HEK293 (cell line): ENCODE measurements at regions not wholly inside any gene's neighbourhood (a gene's known extent, or its start where the extent isn't known, plus 50 kb on each side); places are given as distances from the start of the nearest gene placed in this dataset.

Experiments
- CTCF ChIA-PET: fragments of 350-600 bp; formaldehyde crosslinking; extraction: SDS; loops from one replicate; lab custom pipeline; 2021; ENCODE audit warnings: antibody characterized with exemption; lab: Yijun Ruan, JAX
- POLR2A ChIA-PET: fragments of 300-600 bp; formaldehyde crosslinking; extraction: SDS; loops from one replicate; lab custom pipeline; 2020; ENCODE audit warnings: antibody characterized with exemption, inconsistent platforms; lab: Yijun Ruan, JAX
- H3K27ac ChIP-seq: fragments of 200-500 bp; sonication (Bioruptor generic); 2 replicates; pipeline ENCODE4 v1.5.1; 2014; ENCODE audit warnings: low read depth, low read length, control low read depth, inconsistent platforms; ENCODE audit errors: extremely low read depth
- H3K36me3 ChIP-seq, 2 experiments: fragments of 200-500 bp in 1 of 2; sonication (Bioruptor generic) in 1 of 2; 1 replicate in 1 of 2; 2 replicates in 1 of 2; pipeline ENCODE4 v1.5.1; 2014 to 2017; ENCODE audit warnings: inconsistent platforms in 2 of 2, low read length in 2 of 2; ENCODE audit not compliant: control insufficient read depth in 2 of 2, insufficient read depth in 1 of 2
- H3K4me1 ChIP-seq: fragments of 200-500 bp; sonication (Bioruptor generic); 2 replicates; pipeline ENCODE4 v1.5.1; 2014; ENCODE audit warnings: mild to moderate bottlenecking, low read length, inconsistent platforms; ENCODE audit not compliant: control insufficient read depth, insufficient read depth
- H3K4me3 ChIP-seq: 2 replicates; pipeline ENCODE4 v1.5.1; 2011; ENCODE audit warnings: low read depth, mild to moderate bottlenecking, control low read depth, low read length, moderate library complexity
- H3K9me3 ChIP-seq: fragments of 200-500 bp; sonication (Bioruptor generic); 2 replicates; pipeline ENCODE4 v1.5.1; 2014; ENCODE audit warnings: low read depth, low read length, inconsistent platforms; ENCODE audit not compliant: control insufficient read depth, insufficient read depth
- INSM2 ChIP-seq: fragments of 450-650 bp; formaldehyde crosslinking; IDR thresholded peaks from 2 replicates; pipeline ENCODE4 v1.5.1; 2016; ENCODE audit warnings: missing biosample characterization, missing genetic modification characterization
- KLF8 ChIP-seq: fragments of 450-650 bp; formaldehyde crosslinking; IDR thresholded peaks from 2 replicates; pipeline ENCODE4 v1.5.1; 2016; ENCODE audit warnings: missing biosample characterization, missing genetic modification characterization
- MEIS1 ChIP-seq: sonication (generic); formaldehyde crosslinking; IDR thresholded peaks from 2 replicates; pipeline ENCODE4 v1.8.1; 2022; ENCODE audit warnings: missing genetic modification reagents, mild to moderate bottlenecking, borderline replicate concordance
- SCRT1 ChIP-seq: fragments of 450-650 bp; formaldehyde crosslinking; IDR thresholded peaks from 2 replicates; pipeline ENCODE4 v1.5.1; 2016; ENCODE audit warnings: missing biosample characterization, missing genetic modification characterization, borderline replicate concordance
- YY2 ChIP-seq: fragments of 450-650 bp; formaldehyde crosslinking; IDR thresholded peaks from 2 replicates; pipeline ENCODE4 v1.5.1; 2016; ENCODE audit warnings: missing biosample characterization, missing genetic modification characterization
- ZBTB6 ChIP-seq: fragments of 450-650 bp; formaldehyde crosslinking; IDR thresholded peaks from 2 replicates; pipeline ENCODE4 v1.5.1; 2017; ENCODE audit warnings: missing biosample characterization, missing genetic modification characterization
- ZBTB7A ChIP-seq: fragments of 450-650 bp; formaldehyde crosslinking; IDR thresholded peaks from 2 replicates; pipeline ENCODE4 v1.5.1; 2016; ENCODE audit warnings: low read depth, missing biosample characterization, missing genetic modification characterization
- ZIC2 ChIP-seq: fragments of 450-650 bp; formaldehyde crosslinking; IDR thresholded peaks from 2 replicates; pipeline ENCODE4 v1.5.1; 2016; ENCODE audit warnings: missing biosample characterization, missing genetic modification characterization
- ZNF112 ChIP-seq: fragments of 450-650 bp; formaldehyde crosslinking; IDR thresholded peaks from 2 replicates; pipeline ENCODE4 v1.5.0; 2017; ENCODE audit warnings: missing biosample characterization, missing genetic modification characterization
- ZNF146 ChIP-seq: fragments of 450-650 bp; formaldehyde crosslinking; IDR thresholded peaks from 2 replicates; pipeline ENCODE4 v1.5.1; 2016; ENCODE audit warnings: missing biosample characterization, missing genetic modification characterization
- ZNF175 ChIP-seq: fragments of 450-650 bp; formaldehyde crosslinking; IDR thresholded peaks from 2 replicates; pipeline ENCODE4 v1.5.1; 2016; ENCODE audit warnings: missing biosample characterization, missing genetic modification characterization
- ZNF2 ChIP-seq: fragments of 450-650 bp; formaldehyde crosslinking; IDR thresholded peaks from 2 replicates; pipeline ENCODE4 v1.5.1; 2016; ENCODE audit warnings: missing biosample characterization, missing genetic modification characterization
- ZNF266 ChIP-seq: fragments of 450-650 bp; formaldehyde crosslinking; IDR thresholded peaks from 2 replicates; pipeline ENCODE4 v1.5.1; 2016; ENCODE audit warnings: missing biosample characterization, missing genetic modification characterization, low read depth
- ZNF324 ChIP-seq: fragments of 450-650 bp; formaldehyde crosslinking; IDR thresholded peaks from 2 replicates; pipeline ENCODE4 v1.5.1; 2016; ENCODE audit warnings: missing biosample characterization, missing genetic modification characterization
- ZNF423 ChIP-seq: fragments of 450-650 bp; formaldehyde crosslinking; IDR thresholded peaks from 2 replicates; pipeline ENCODE4 v1.5.1; 2016; ENCODE audit warnings: missing biosample characterization, missing genetic modification characterization
- ZNF521 ChIP-seq: fragments of 450-650 bp; formaldehyde crosslinking; IDR thresholded peaks from 2 replicates; pipeline ENCODE4 v1.5.1; 2017; ENCODE audit warnings: missing biosample characterization, mild to moderate bottlenecking, missing genetic modification characterization
- ZNF621 ChIP-seq: fragments of 450-650 bp; formaldehyde crosslinking; IDR thresholded peaks from 2 replicates; pipeline ENCODE4 v1.5.1; 2017; ENCODE audit warnings: missing biosample characterization, missing genetic modification characterization
- ZNF660 ChIP-seq: fragments of 450-650 bp; IDR thresholded peaks from 2 replicates; pipeline ENCODE4 v1.5.1; 2018; ENCODE audit warnings: missing biosample characterization, mild to moderate bottlenecking, missing genetic modification characterization
- ZNF664 ChIP-seq: fragments of 450-650 bp; formaldehyde crosslinking; IDR thresholded peaks from 2 replicates; pipeline ENCODE4 v1.5.1; 2016; ENCODE audit warnings: missing biosample characterization, missing genetic modification characterization
- ZSCAN30 ChIP-seq: fragments of 450-650 bp; IDR thresholded peaks from 2 replicates; pipeline ENCODE4 v1.5.1; 2018; ENCODE audit warnings: missing biosample characterization, mild to moderate bottlenecking, missing genetic modification characterization, moderate library complexity
- TF ChIP-seq, protein P1 (sequence below): fragments of 450-650 bp; formaldehyde crosslinking; IDR thresholded peaks from 2 replicates; pipeline ENCODE4 v1.5.1; 2016; ENCODE audit warnings: missing biosample characterization, missing genetic modification characterization
- TF ChIP-seq, protein P2 (sequence below): IDR thresholded peaks from 2 replicates; pipeline ENCODE4 v1.6.1; 2011; ENCODE audit warnings: mild to moderate bottlenecking, low read depth, low read length, borderline replicate concordance
- TF ChIP-seq, protein P3 (sequence below): fragments of 450-650 bp; formaldehyde crosslinking; IDR thresholded peaks from 2 replicates; pipeline ENCODE4 v1.5.1; 2016; ENCODE audit warnings: missing biosample characterization, missing genetic modification characterization
- TF ChIP-seq, protein P4 (sequence below): fragments of 450-650 bp; formaldehyde crosslinking; IDR thresholded peaks from 2 replicates; pipeline ENCODE4 v1.5.1; 2016; ENCODE audit warnings: missing biosample characterization, missing genetic modification characterization

DNA sequence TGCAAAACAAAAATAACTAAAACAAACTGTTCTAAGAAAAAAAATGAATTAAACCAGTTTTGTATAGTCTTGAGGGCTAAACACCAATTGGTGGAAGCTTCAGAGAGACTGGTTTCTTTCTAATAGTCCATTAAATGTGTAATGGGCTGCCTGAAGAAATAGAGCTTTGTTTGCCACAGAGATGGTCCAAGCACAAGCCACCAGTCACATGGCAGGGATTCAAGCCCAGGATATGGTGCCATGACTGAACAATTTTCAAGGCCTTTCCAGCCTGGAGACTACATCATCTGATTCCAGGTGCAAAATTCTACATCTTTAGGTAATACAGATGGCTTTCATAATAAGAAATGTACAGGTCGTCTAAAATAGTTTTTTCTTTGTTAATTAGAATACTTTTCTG lies 355.3 kb downstream of the NR2F1-AS1 start:
- H3K9me3 ChIP-seq: no peaks in the 10 kb centered on the region
- CTCF ChIA-PET: interaction anchor here (0.5 kb wide), 1 partner anchor 357 kb away, joined by 4 read pairs; no protein-coding TSS in a partner anchor
- no peaks in the 10 kb centered on the region for H3K36me3 ChIP-seq
- no peak overlapping the region for H3K27ac ChIP-seq
- POLR2A ChIA-PET: no interaction called here
- H3K4me1 ChIP-seq: no peaks in the 10 kb centered on the region
- TF ChIP-seq ZBTB6 (tag by site-specific recombination) (no peak), ZNF266 (no peak), KLF8 (tag by site-specific recombination) (no peak), MEIS1 (CRISPR knock-in tag) (no peak), ZNF146 (tag by site-specific recombination) (no peak), ZBTB7A (tag by site-specific recombination) (no peak), ZNF112 (no peak), ZNF664 (tag by site-specific recombination) (no peak), YY2 (no peak), ZIC2 (tag by site-specific recombination) (no peak), ZSCAN30 (tag by site-specific recombination) (no peak)
- TF ChIP-seq, protein P1, sequence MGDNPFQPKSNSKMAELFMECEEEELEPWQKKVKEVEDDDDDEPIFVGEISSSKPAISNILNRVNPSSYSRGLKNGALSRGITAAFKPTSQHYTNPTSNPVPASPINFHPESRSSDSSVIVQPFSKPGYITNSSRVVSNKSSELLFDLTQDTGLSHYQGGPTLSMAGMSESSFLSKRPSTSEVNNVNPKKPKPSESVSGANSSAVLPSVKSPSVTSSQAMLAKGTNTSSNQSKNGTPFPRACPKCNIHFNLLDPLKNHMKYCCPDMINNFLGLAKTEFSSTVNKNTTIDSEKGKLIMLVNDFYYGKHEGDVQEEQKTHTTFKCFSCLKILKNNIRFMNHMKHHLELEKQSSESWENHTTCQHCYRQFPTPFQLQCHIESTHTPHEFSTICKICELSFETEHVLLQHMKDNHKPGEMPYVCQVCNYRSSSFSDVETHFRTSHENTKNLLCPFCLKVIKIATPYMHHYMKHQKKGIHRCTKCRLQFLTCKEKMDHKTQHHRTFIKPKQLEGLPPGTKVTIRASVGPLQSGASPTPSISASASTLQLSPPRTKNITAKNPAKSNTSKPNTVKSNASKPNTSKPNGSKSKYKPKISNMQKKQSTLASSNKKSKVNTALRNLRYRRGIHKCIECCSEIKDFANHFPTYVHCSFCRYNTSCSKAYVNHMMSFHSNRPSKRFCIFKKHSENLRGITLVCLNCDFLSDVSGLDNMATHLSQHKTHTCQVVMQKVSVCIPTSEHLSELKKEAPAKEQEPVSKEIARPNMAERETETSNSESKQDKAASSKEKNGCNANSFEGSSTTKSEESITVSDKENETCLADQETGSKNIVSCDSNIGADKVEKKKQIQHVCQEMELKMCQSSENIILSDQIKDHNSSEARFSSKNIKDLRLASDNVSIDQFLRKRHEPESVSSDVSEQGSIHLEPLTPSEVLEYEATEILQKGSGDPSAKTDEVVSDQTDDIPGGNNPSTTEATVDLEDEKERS (tag by site-specific recombination): no peak
- TF ChIP-seq, protein P2, sequence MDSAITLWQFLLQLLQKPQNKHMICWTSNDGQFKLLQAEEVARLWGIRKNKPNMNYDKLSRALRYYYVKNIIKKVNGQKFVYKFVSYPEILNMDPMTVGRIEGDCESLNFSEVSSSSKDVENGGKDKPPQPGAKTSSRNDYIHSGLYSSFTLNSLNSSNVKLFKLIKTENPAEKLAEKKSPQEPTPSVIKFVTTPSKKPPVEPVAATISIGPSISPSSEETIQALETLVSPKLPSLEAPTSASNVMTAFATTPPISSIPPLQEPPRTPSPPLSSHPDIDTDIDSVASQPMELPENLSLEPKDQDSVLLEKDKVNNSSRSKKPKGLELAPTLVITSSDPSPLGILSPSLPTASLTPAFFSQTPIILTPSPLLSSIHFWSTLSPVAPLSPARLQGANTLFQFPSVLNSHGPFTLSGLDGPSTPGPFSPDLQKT: no peak
- no peak overlapping the region for H3K4me3 ChIP-seq

GRCh38 chr5:93224624-93225023 lies 356.4 kb downstream of the NR2F1-AS1 start:
- H3K4me3 ChIP-seq: no peak overlapping the region
- no peaks in the 10 kb centered on the region for H3K9me3 ChIP-seq
- CTCF ChIA-PET: no interaction called here
- no peaks in the 10 kb centered on the region for H3K36me3 ChIP-seq
- no peak overlapping the region for H3K27ac ChIP-seq
- TF ChIP-seq ZNF175: no peak
- no peak for TF ChIP-seq ZNF660 (tag by site-specific recombination)
- no peak for TF ChIP-seq ZNF324 (tag by site-specific recombination)
- TF ChIP-seq ZNF621: no peak
- TF ChIP-seq, protein P3, sequence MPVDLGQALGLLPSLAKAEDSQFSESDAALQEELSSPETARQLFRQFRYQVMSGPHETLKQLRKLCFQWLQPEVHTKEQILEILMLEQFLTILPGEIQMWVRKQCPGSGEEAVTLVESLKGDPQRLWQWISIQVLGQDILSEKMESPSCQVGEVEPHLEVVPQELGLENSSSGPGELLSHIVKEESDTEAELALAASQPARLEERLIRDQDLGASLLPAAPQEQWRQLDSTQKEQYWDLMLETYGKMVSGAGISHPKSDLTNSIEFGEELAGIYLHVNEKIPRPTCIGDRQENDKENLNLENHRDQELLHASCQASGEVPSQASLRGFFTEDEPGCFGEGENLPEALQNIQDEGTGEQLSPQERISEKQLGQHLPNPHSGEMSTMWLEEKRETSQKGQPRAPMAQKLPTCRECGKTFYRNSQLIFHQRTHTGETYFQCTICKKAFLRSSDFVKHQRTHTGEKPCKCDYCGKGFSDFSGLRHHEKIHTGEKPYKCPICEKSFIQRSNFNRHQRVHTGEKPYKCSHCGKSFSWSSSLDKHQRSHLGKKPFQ (tag by site-specific recombination): no peak
- no peak for TF ChIP-seq SCRT1 (tag by site-specific recombination)
- TF ChIP-seq, protein P4, sequence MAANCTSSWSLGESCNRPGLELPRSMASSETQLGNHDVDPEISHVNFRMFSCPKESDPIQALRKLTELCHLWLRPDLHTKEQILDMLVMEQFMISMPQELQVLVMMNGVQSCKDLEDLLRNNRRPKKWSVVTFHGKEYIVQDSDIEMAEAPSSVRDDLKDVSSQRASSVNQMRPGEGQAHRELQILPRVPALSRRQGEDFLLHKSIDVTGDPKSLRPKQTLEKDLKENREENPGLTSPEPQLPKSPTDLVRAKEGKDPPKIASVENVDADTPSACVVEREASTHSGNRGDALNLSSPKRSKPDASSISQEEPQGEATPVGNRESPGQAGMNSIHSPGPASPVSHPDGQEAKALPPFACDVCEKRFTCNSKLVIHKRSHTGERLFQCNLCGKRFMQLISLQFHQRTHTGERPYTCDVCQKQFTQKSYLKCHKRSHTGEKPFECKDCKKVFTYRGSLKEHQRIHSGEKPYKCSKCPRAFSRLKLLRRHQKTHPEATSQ (tag by site-specific recombination): no peak
- TF ChIP-seq ZNF521: no peak
- no peak for TF ChIP-seq ZNF423 (tag by site-specific recombination)
- no peak for TF ChIP-seq ZNF2 (tag by site-specific recombination)
- TF ChIP-seq INSM2 (tag by site-specific recombination): no peak
- TF ChIP-seq, all 188 proteins: peak for 0
- POLR2A ChIA-PET: no interaction called here
- no peaks in the 10 kb centered on the region for H3K4me1 ChIP-seq
